Neural cell (in vitro differentiated cells): ENCODE measurements at regions not wholly inside any gene's neighbourhood (a gene's known extent, or its start where the extent isn't known, plus 50 kb on each side); places are given as distances from the start of the nearest gene placed in this dataset.

Experiments used
- EP300 ChIP-seq: fragments of 450-650 bp; conservative IDR thresholded peaks from 2 replicates; pipeline ENCODE4 v1.6.1; 2014; ENCODE audit warnings: antibody characterized with exemption, mild to moderate bottlenecking, moderate library complexity; ENCODE audit not compliant: poor library complexity, severe bottlenecking
- EZH2 ChIP-seq: fragments of 200-600, 300-800 bp; shearing (Covaris generic), sonication (generic); IDR thresholded peaks from 2 replicates; pipeline ENCODE4 v1.6.1; 2014; ENCODE audit warnings: antibody characterized with exemption, low read length, borderline replicate concordance, mild to moderate bottlenecking; ENCODE audit not compliant: insufficient read depth, poor library complexity, severe bottlenecking
- MXI1 ChIP-seq: fragments of 450-650 bp; conservative IDR thresholded peaks from 2 replicates; pipeline ENCODE4 v1.6.1; 2014; ENCODE audit warnings: antibody characterized with exemption, mild to moderate bottlenecking; ENCODE audit not compliant: poor library complexity, severe bottlenecking
- POLR2AphosphoS5 ChIP-seq: IDR thresholded peaks from 2 replicates; pipeline ENCODE4 v1.6.1; 2012
- RAD21 ChIP-seq: fragments of 450-650 bp; conservative IDR thresholded peaks from 2 replicates; pipeline ENCODE4 v1.6.1; 2014; ENCODE audit warnings: antibody characterized with exemption, mild to moderate bottlenecking, moderate library complexity
- SMC3 ChIP-seq: fragments of 450-650 bp; conservative IDR thresholded peaks from 2 replicates; pipeline ENCODE4 v1.6.1; 2014; ENCODE audit warnings: antibody characterized with exemption, mild to moderate bottlenecking, moderate library complexity; ENCODE audit not compliant: poor library complexity
- TAF1 ChIP-seq: IDR thresholded peaks from 2 replicates; pipeline ENCODE4 v1.6.1; 2012; ENCODE audit warnings: low read depth
- TF ChIP-seq, protein P1 (sequence below): fragments of 450-650 bp; IDR thresholded peaks from 2 replicates; pipeline ENCODE4 v1.5.1; 2014; ENCODE audit warnings: antibody characterized with exemption, mild to moderate bottlenecking, moderate library complexity; ENCODE audit not compliant: poor library complexity, severe bottlenecking
- TF ChIP-seq, protein P2 (sequence below): IDR thresholded peaks from 2 replicates; pipeline ENCODE4 v1.6.1; 2012; ENCODE audit warnings: borderline replicate concordance

DNA sequence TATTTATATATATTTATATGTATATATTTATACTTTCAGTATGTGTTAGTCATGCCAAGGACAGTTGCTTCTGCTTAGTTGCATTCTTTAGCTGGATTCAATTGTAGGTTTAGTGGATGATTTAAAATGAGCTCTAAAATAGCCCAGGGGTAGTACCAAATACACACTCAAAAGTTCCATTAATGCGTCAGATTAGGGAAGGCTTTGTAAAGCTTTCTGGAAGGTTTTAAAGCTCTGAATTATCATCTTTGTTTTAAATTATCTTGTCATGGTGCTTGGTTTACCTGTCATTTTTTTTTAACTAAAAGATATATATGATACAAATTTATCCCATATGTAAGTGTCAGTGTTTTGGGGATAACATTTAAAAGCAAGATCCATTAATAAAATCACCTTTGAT, 242.7 kb upstream of the ADAMTS5 start:
- TF ChIP-seq, protein P1, sequence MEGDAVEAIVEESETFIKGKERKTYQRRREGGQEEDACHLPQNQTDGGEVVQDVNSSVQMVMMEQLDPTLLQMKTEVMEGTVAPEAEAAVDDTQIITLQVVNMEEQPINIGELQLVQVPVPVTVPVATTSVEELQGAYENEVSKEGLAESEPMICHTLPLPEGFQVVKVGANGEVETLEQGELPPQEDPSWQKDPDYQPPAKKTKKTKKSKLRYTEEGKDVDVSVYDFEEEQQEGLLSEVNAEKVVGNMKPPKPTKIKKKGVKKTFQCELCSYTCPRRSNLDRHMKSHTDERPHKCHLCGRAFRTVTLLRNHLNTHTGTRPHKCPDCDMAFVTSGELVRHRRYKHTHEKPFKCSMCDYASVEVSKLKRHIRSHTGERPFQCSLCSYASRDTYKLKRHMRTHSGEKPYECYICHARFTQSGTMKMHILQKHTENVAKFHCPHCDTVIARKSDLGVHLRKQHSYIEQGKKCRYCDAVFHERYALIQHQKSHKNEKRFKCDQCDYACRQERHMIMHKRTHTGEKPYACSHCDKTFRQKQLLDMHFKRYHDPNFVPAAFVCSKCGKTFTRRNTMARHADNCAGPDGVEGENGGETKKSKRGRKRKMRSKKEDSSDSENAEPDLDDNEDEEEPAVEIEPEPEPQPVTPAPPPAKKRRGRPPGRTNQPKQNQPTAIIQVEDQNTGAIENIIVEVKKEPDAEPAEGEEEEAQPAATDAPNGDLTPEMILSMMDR: no peak
- TF ChIP-seq RAD21 (no peak), POLR2AphosphoS5 (no peak), TAF1 (no peak), EZH2 (no peak), EP300 (no peak), SMC3 (no peak), MXI1 (no peak)
- TF ChIP-seq, protein P2, sequence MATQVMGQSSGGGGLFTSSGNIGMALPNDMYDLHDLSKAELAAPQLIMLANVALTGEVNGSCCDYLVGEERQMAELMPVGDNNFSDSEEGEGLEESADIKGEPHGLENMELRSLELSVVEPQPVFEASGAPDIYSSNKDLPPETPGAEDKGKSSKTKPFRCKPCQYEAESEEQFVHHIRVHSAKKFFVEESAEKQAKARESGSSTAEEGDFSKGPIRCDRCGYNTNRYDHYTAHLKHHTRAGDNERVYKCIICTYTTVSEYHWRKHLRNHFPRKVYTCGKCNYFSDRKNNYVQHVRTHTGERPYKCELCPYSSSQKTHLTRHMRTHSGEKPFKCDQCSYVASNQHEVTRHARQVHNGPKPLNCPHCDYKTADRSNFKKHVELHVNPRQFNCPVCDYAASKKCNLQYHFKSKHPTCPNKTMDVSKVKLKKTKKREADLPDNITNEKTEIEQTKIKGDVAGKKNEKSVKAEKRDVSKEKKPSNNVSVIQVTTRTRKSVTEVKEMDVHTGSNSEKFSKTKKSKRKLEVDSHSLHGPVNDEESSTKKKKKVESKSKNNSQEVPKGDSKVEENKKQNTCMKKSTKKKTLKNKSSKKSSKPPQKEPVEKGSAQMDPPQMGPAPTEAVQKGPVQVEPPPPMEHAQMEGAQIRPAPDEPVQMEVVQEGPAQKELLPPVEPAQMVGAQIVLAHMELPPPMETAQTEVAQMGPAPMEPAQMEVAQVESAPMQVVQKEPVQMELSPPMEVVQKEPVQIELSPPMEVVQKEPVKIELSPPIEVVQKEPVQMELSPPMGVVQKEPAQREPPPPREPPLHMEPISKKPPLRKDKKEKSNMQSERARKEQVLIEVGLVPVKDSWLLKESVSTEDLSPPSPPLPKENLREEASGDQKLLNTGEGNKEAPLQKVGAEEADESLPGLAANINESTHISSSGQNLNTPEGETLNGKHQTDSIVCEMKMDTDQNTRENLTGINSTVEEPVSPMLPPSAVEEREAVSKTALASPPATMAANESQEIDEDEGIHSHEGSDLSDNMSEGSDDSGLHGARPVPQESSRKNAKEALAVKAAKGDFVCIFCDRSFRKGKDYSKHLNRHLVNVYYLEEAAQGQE: no peak
